ENCODE measurements at regions not wholly inside any gene's neighbourhood (a gene's known extent, or its start where the extent isn't known, plus 50 kb on each side); places are given as distances from the start of the nearest gene placed in this dataset.

- ATAC-seq, result no peak
- Mint-ChIP-seq H3K27ac (no peak overlapping the region), H3K27me3 (ENCODE audit: insufficient read depth, low read depth, poor library complexity) (no peaks in the 10 kb centered on the region), H3K9me3 (no peaks in the 10 kb centered on the region), H3K4me3 (no peak overlapping the region), H3K36me3 (ENCODE audit: low read depth) (no peaks in the 10 kb centered on the region), H3K4me1 (no peaks in the 10 kb centered on the region)
- H4K20me1 ChIP-seq (replicated peaks; ENCODE audit: insufficient read depth), result no peaks in the 10 kb centered on the region
- H3K4me2 ChIP-seq, result no peak overlapping the region
- no peaks in the 10 kb centered on the region for H3K4me1 ChIP-seq (ENCODE audit: insufficient read depth)
- no peak overlapping the region for H2AFZ ChIP-seq
- no peaks in the 10 kb centered on the region for H3K9me2 ChIP-seq (ENCODE audit: insufficient read depth)
- no peak overlapping the region for H3K27ac ChIP-seq (ENCODE audit: low read depth)
- no peak overlapping the region for H3K4me3 ChIP-seq
- no peaks in the 10 kb centered on the region for H3K27me3 ChIP-seq (ENCODE audit: insufficient read depth)
- H3F3A ChIP-seq (replicated peaks; ENCODE audit: low read depth), result no peaks in the 10 kb centered on the region
- DNase-seq (ENCODE audit: low spot score), result no peak
- TF ChIP-seq JUNB (IDR thresholded peaks at IDR 0.05; ENCODE audit: unreplicated experiment), result no peak
- no peak for TF ChIP-seq REST (IDR thresholded peaks at IDR 0.05; ENCODE audit: unreplicated experiment)
- no peak for TF ChIP-seq ZNF462 (CRISPR knock-in tag; IDR thresholded peaks at IDR 0.05)
- TF ChIP-seq, protein P1, sequence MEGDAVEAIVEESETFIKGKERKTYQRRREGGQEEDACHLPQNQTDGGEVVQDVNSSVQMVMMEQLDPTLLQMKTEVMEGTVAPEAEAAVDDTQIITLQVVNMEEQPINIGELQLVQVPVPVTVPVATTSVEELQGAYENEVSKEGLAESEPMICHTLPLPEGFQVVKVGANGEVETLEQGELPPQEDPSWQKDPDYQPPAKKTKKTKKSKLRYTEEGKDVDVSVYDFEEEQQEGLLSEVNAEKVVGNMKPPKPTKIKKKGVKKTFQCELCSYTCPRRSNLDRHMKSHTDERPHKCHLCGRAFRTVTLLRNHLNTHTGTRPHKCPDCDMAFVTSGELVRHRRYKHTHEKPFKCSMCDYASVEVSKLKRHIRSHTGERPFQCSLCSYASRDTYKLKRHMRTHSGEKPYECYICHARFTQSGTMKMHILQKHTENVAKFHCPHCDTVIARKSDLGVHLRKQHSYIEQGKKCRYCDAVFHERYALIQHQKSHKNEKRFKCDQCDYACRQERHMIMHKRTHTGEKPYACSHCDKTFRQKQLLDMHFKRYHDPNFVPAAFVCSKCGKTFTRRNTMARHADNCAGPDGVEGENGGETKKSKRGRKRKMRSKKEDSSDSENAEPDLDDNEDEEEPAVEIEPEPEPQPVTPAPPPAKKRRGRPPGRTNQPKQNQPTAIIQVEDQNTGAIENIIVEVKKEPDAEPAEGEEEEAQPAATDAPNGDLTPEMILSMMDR (conservative IDR thresholded peaks at IDR 0.05; ENCODE audit: low read depth in 2 of 2), result no peak
- TF ChIP-seq CREB1 (CRISPR knock-in tag; IDR thresholded peaks at IDR 0.05; ENCODE audit: low read depth), result no peak
- no peak for TF ChIP-seq STAT1 (IDR thresholded peaks at IDR 0.05; ENCODE audit: unreplicated experiment)
- TF ChIP-seq EZH2phosphoT487 (IDR thresholded peaks at IDR 0.05; ENCODE audit: unreplicated experiment), result no peak
- TF ChIP-seq ZNF331 (CRISPR knock-in tag; IDR thresholded peaks at IDR 0.05; ENCODE audit: low read depth), result no peak
- TF ChIP-seq POLR2AphosphoS5 (IDR thresholded peaks at IDR 0.05; ENCODE audit: low read depth), result no peak
- TF ChIP-seq ZNF114 (CRISPR knock-in tag; IDR thresholded peaks at IDR 0.05), result no peak
- TF ChIP-seq NANOG (IDR thresholded peaks at IDR 0.05; ENCODE audit: borderline replicate concordance), result no peak
- no peak for TF ChIP-seq EZH2 (IDR thresholded peaks at IDR 0.05; ENCODE audit: low read depth, unreplicated experiment)
- TF ChIP-seq ETS1 (IDR thresholded peaks at IDR 0.05), result no peak
- no peaks in the 10 kb centered on the region for H3K36me3 ChIP-seq (ENCODE audit: insufficient read depth)
- H3K79me2 ChIP-seq (replicated peaks; ENCODE audit: insufficient read depth), result no peaks in the 10 kb centered on the region
Observed at GRCh38 chr4:135532132-135532531, 1330.5 kb upstream of the PABPC4L start.
